ENCODE measurements at regions not wholly inside any gene's neighbourhood (a gene's known extent, or its start where the extent isn't known, plus 50 kb on each side); places are given as distances from the start of the nearest gene placed in this dataset.

GRCh38 chr2:239905884-239906654 lies 119.1 kb downstream of the NDUFA10 start:
- DNase-seq (ENCODE audit: extremely low read depth, low read depth), result no peak

- DNase-seq (ENCODE audit: extremely low read depth, low read depth), result no peak
Observed at GRCh38 chr2:239905306-239905705, 119.8 kb downstream of the NDUFA10 start.

GRCh38 chr2:239904496-239904895 lies 120.6 kb downstream of the NDUFA10 start:
- no peak for DNase-seq (ENCODE audit: extremely low read depth, low read depth)

GRCh38 chr2:239903803-239904202 lies 121.3 kb downstream of the NDUFA10 start:
- no peak for DNase-seq (ENCODE audit: extremely low read depth, low read depth)

- no peak for DNase-seq (ENCODE audit: extremely low read depth, low read depth)
Observed at GRCh38 chr2:239903210-239903609, 121.9 kb downstream of the NDUFA10 start.

GRCh38 chr2:239902749-239903201 lies 122.4 kb downstream of the NDUFA10 start:
- no peak for DNase-seq (ENCODE audit: extremely low read depth, low read depth)

GRCh38 chr2:239898292-239898925 lies 126.7 kb downstream of the NDUFA10 start:
- DNase-seq (ENCODE audit: extremely low read depth, low read depth), result no peak

- DNase-seq (ENCODE audit: extremely low read depth, low read depth), result no peak
Observed at GRCh38 chr2:239897596-239898235, 127.4 kb downstream of the NDUFA10 start.

- no peak for DNase-seq (ENCODE audit: extremely low read depth, low read depth)
Observed at GRCh38 chr2:239896075-239896474, 129.1 kb downstream of the NDUFA10 start.

- no peak for DNase-seq (ENCODE audit: extremely low read depth, low read depth)
Observed at GRCh38 chr2:239895669-239896068, 129.5 kb downstream of the NDUFA10 start.

- DNase-seq (ENCODE audit: extremely low read depth, low read depth), result no peak
Observed at GRCh38 chr2:239895116-239895515, 130.0 kb downstream of the NDUFA10 start.

GRCh38 chr2:239894276-239894675 lies 130.9 kb downstream of the NDUFA10 start:
- no peak for DNase-seq (ENCODE audit: extremely low read depth, low read depth)

- DNase-seq (ENCODE audit: extremely low read depth, low read depth), result no peak
Observed at GRCh38 chr2:239893236-239893515, 132.0 kb downstream of the NDUFA10 start.

- no peak for DNase-seq (ENCODE audit: extremely low read depth, low read depth)
Observed at GRCh38 chr2:239892441-239893235, 132.5 kb downstream of the NDUFA10 start.

GRCh38 chr2:239891698-239892097 lies 133.4 kb downstream of the NDUFA10 start:
- DNase-seq (ENCODE audit: extremely low read depth, low read depth), result no peak

GRCh38 chr2:239890206-239890746 lies 134.9 kb downstream of the NDUFA10 start:
- no peak for DNase-seq (ENCODE audit: extremely low read depth, low read depth)

GRCh38 chr2:239889641-239890121 lies 135.5 kb downstream of the NDUFA10 start:
- DNase-seq (ENCODE audit: extremely low read depth, low read depth), result no peak

- DNase-seq (ENCODE audit: extremely low read depth, low read depth), result no peak
Observed at GRCh38 chr2:239887604-239888003, 137.5 kb downstream of the NDUFA10 start.

GRCh38 chr2:239886781-239887180 lies 138.4 kb downstream of the NDUFA10 start:
- no peak for DNase-seq (ENCODE audit: extremely low read depth, low read depth)

- no peak for DNase-seq (ENCODE audit: extremely low read depth, low read depth)
Observed at GRCh38 chr2:239884875-239885274, 140.3 kb downstream of the NDUFA10 start.

GRCh38 chr2:239884051-239884405 lies 141.1 kb downstream of the NDUFA10 start:
- no peak for DNase-seq (ENCODE audit: extremely low read depth, low read depth)
